ENCODE measurements at regions not wholly inside any gene's neighbourhood (a gene's known extent, or its start where the extent isn't known, plus 50 kb on each side); places are given as distances from the start of the nearest gene placed in this dataset.

GRCh38 chr10:3366735-3367405 is 194.3 kb upstream of the PITRM1 start:
- intact Hi-C loops (cut with DNase I): no loop called here
- TF ChIP-seq POLR2A (IDR thresholded peaks at IDR 0.05) (no peak), CTCF (IDR thresholded peaks at IDR 0.05) (no peak)
- 94 to 96% (median 96%) methylated on average over 6 of the region's 6 CpGs for WGBS, 4 donors
- Histone ChIP-seq H3K4me3 (no peak overlapping the region), H3K27ac (no peak overlapping the region), H3K9me3 (peaks cover 0 to 6% (median 1%) of the 10 kb centered on the region in 12 donors), H3K4me1 (no peaks in the 10 kb centered on the region), H3K27me3 (no peaks in the 10 kb centered on the region), H3K36me3 (no peaks in the 10 kb centered on the region)
- DNase-seq: no peak
- ATAC-seq: no peak

GRCh38 chr10:3366043-3366442 is 193.5 kb upstream of the PITRM1 start:
- no peak for TF ChIP-seq CTCF (IDR thresholded peaks at IDR 0.05)
- no peak for TF ChIP-seq POLR2A (IDR thresholded peaks at IDR 0.05)
- no peak overlapping the region for H3K4me3 ChIP-seq
- DNase-seq: no peak
- no peaks in the 10 kb centered on the region for H3K27me3 ChIP-seq
- H3K4me1 ChIP-seq: no peaks in the 10 kb centered on the region
- no peak overlapping the region for H3K27ac ChIP-seq
- no peak for ATAC-seq
- H3K36me3 ChIP-seq: no peaks in the 10 kb centered on the region
- intact Hi-C loops (cut with DNase I): no loop called here
- peaks cover 0 to 13% (median 8%) of the 10 kb centered on the region in 12 donors for H3K9me3 ChIP-seq
- 87 to 93% (median 87%) methylated on average over 1 of the region's 1 CpG for WGBS, 4 donors

GRCh38 chr10:3365630-3366029 is 193.0 kb upstream of the PITRM1 start:
- no peaks in the 10 kb centered on the region for H3K36me3 ChIP-seq
- 70 to 78% (median 75%) methylated on average over 7 of the region's 7 CpGs for WGBS, 4 donors
- H3K4me1 ChIP-seq: no peaks in the 10 kb centered on the region
- H3K4me3 ChIP-seq: no peak overlapping the region
- no peak for DNase-seq
- intact Hi-C loops (cut with DNase I): no loop called here
- ATAC-seq: no peak
- H3K27me3 ChIP-seq: no peaks in the 10 kb centered on the region
- H3K9me3 ChIP-seq: peaks cover 0 to 14% (median 8%) of the 10 kb centered on the region in 12 donors
- no peak for TF ChIP-seq CTCF (IDR thresholded peaks at IDR 0.05)
- no peak for TF ChIP-seq POLR2A (IDR thresholded peaks at IDR 0.05)
- no peak overlapping the region for H3K27ac ChIP-seq

GRCh38 chr10:3364768-3365480 is 192.3 kb upstream of the PITRM1 start:
- WGBS, 4 donors: 90 to 95% (median 94%) methylated on average over 12 of the region's 12 CpGs
- H3K4me3 ChIP-seq: no peak overlapping the region
- TF ChIP-seq POLR2A (IDR thresholded peaks at IDR 0.05) (no peak), CTCF (IDR thresholded peaks at IDR 0.05) (no peak)

More at GRCh38 chr10:3364768-3365480, 192.3 kb upstream of the PITRM1 start:
- H3K27ac ChIP-seq: no peak overlapping the region
- H3K27me3 ChIP-seq: no peaks in the 10 kb centered on the region
- intact Hi-C loops (cut with DNase I): no loop called here
- no peak for DNase-seq
- H3K4me1 ChIP-seq: no peaks in the 10 kb centered on the region
- H3K36me3 ChIP-seq: no peaks in the 10 kb centered on the region
- no peak for ATAC-seq
- peaks cover 0 to 14% (median 8%) of the 10 kb centered on the region in 12 donors for H3K9me3 ChIP-seq

Measured in heart left ventricle (tissue), 16 donors.